GM21825 (cell line): ENCODE measurements at regions not wholly inside any gene's neighbourhood (a gene's known extent, or its start where the extent isn't known, plus 50 kb on each side); places are given as distances from the start of the nearest gene placed in this dataset.
"Not testable (repeated sequence)": the region's sequence is repeated elsewhere in the genome, so short reads cannot be mapped to it uniquely, and the experiment has no call there.

Experiments used
- ATAC-seq: cut with Tn5 transposase; IDR thresholded peaks from one replicate; pipeline ENCODE4 v1.9.1; 2021; ENCODE audit warnings: mild to moderate bottlenecking, moderate library complexity; ENCODE audit not compliant: unreplicated experiment

- peak; percentile 80 for ATAC-seq
These were observed 326.4 kb downstream of the DCHS2 start for GRCh38 chr4:154164931-154165839.

GRCh38 chr4:154160519-154161301 is 330.9 kb downstream of the DCHS2 start:
- ATAC-seq: no peak

GRCh38 chr4:154158361-154159155 is 333.0 kb downstream of the DCHS2 start:
- no peak for ATAC-seq

- no peak for ATAC-seq
These were observed 339.1 kb downstream of the DCHS2 start for GRCh38 chr4:154152546-154152945.

GRCh38 chr4:154149236-154149635 is 342.4 kb downstream of the DCHS2 start:
- not testable (repeated sequence) for ATAC-seq

- ATAC-seq: no peak
These were observed 347.9 kb downstream of the DCHS2 start for GRCh38 chr4:154143720-154144119.

GRCh38 chr4:154142664-154143063 is 348.9 kb downstream of the DCHS2 start:
- ATAC-seq: no peak

GRCh38 chr4:154140869-154141268 is 350.7 kb downstream of the DCHS2 start:
- ATAC-seq: no peak

GRCh38 chr4:154137320-154137905 is 348.5 kb upstream of the SFRP2 start:
- no peak for ATAC-seq

GRCh38 chr4:154135576-154135975 is 346.7 kb upstream of the SFRP2 start:
- no peak for ATAC-seq

GRCh38 chr4:154132406-154132805 is 343.5 kb upstream of the SFRP2 start:
- no peak for ATAC-seq

GRCh38 chr4:154126276-154126675 is 337.4 kb upstream of the SFRP2 start:
- ATAC-seq: no peak

GRCh38 chr4:154125340-154125739 is 336.5 kb upstream of the SFRP2 start:
- ATAC-seq: no peak

- no peak for ATAC-seq
These were observed 335.8 kb upstream of the SFRP2 start for GRCh38 chr4:154124539-154125255.

- no peak for ATAC-seq
These were observed 335.0 kb upstream of the SFRP2 start for GRCh38 chr4:154123897-154124296.

- no peak for ATAC-seq
These were observed 331.9 kb upstream of the SFRP2 start for GRCh38 chr4:154120690-154121345.

GRCh38 chr4:154120006-154120676 is 331.3 kb upstream of the SFRP2 start:
- no peak for ATAC-seq

- no peak for ATAC-seq
These were observed 330.4 kb upstream of the SFRP2 start for GRCh38 chr4:154119317-154119716.

GRCh38 chr4:154117726-154118125 is 328.8 kb upstream of the SFRP2 start:
- ATAC-seq: not testable (repeated sequence)
